ENCODE measurements at regions not wholly inside any gene's neighbourhood (a gene's known extent, or its start where the extent isn't known, plus 50 kb on each side); places are given as distances from the start of the nearest gene placed in this dataset.

DNA sequence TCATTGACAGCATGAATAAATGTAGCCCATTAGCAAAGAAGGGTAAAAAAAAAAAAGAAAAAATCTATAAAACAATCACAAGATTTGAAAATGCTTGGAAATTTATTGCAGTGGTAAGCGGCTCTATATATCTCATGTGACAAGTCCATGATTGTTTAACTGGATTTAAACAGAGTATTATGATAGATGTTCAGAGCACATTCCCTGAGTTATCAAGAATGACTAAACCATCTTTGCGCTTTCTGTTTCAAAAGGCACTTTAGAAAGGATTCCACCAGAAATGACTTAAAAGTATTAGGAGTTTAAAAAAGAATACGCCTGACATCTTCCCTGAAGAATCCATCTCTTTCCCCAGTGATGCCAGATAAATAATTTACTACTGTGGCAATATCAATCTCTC is 409.5 kb upstream of the UBE2E3 start:
- Histone ChIP-seq H3K4me3 (replicated peaks in 1 of 2; ENCODE audit: low read depth in 1 of 2, low read length in 2 of 2) (no peak overlapping the region), H3K79me2 (ENCODE audit: insufficient read depth, low read length) (no peaks in the 10 kb centered on the region), H3K9me2 (ENCODE audit: insufficient read depth) (no peaks in the 10 kb centered on the region), H3K27me3 (ENCODE audit: insufficient read depth, low read length) (no peaks in the 10 kb centered on the region), H3K27ac (ENCODE audit: low read depth, low read length) (no peak overlapping the region), H3K9me3 (ENCODE audit: control insufficient read depth in 1 of 2, insufficient read depth in 1 of 2, low read depth in 1 of 2, low read length in 2 of 2) (no peaks in the 10 kb centered on the region), H4K20me1 (ENCODE audit: insufficient read depth) (no peaks in the 10 kb centered on the region), H3K36me3 (ENCODE audit: control insufficient read depth in 1 of 2, insufficient read depth in 2 of 2, low read length in 2 of 2) (no peaks in the 10 kb centered on the region), H3K9ac (ENCODE audit: low read length) (no peak overlapping the region), H3K4me2 (ENCODE audit: low read length) (no peak overlapping the region), H3K4me1 (ENCODE audit: control insufficient read depth in 1 of 2, insufficient read depth in 2 of 2, low read length in 2 of 2) (peaks cover 11 to 19% of the 10 kb centered on the region in 2 experiments; a peak in 3 of 4 replicates), H2AFZ (ENCODE audit: low read depth, low read length, poor library complexity, severe bottlenecking) (no peak overlapping the region)
- BruUV-seq (replicated peaks): no TSS peak
- TF ChIP-seq YY1 (IDR thresholded peaks at IDR 0.05; ENCODE audit: extremely low read depth, insufficient replicate concordance, low read depth, low read length) (no peak), EGR1 (IDR thresholded peaks at IDR 0.05; ENCODE audit: low read depth) (no peak), ZFX (IDR thresholded peaks at IDR 0.05) (no peak), TCF7L2 (IDR thresholded peaks at IDR 0.05; ENCODE audit: borderline replicate concordance, extremely low read depth, insufficient read depth, insufficient read length) (no peak), EZH2phosphoT487 (IDR thresholded peaks at IDR 0.05; ENCODE audit: borderline replicate concordance) (no peak), CBX3 (IDR thresholded peaks at IDR 0.05; ENCODE audit: low read depth) (no peak), CEBPB (IDR thresholded peaks at IDR 0.05; ENCODE audit: low read depth) (no peak), POLR2A (IDR thresholded peaks at IDR 0.05; ENCODE audit: borderline replicate concordance, extremely low read depth, insufficient read depth, insufficient read length) (no peak), EZH2 (IDR thresholded peaks at IDR 0.05) (no peak), SIN3A (IDR thresholded peaks at IDR 0.05; ENCODE audit: low read depth) (no peak), POLR2AphosphoS5 (IDR thresholded peaks at IDR 0.05; ENCODE audit: low read depth, low read length) (no peak), RAD21 (IDR thresholded peaks at IDR 0.05; ENCODE audit: low read depth) (no peak), ELF1 (IDR thresholded peaks at IDR 0.05; ENCODE audit: borderline replicate concordance, low read depth) (no peak), JUND (IDR thresholded peaks at IDR 0.05) (no peak), SRF (IDR thresholded peaks at IDR 0.05; ENCODE audit: low read depth) (no peak), SP1 (IDR thresholded peaks at IDR 0.05; ENCODE audit: low read depth) (no peak), ZNF274 (IDR thresholded peaks at IDR 0.05; ENCODE audit: low read depth, low read length) (no peak)
- TF ChIP-seq, protein P1, sequence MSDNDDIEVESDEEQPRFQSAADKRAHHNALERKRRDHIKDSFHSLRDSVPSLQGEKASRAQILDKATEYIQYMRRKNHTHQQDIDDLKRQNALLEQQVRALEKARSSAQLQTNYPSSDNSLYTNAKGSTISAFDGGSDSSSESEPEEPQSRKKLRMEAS (IDR thresholded peaks at IDR 0.05): no peak
- TF ChIP-seq, protein P2, sequence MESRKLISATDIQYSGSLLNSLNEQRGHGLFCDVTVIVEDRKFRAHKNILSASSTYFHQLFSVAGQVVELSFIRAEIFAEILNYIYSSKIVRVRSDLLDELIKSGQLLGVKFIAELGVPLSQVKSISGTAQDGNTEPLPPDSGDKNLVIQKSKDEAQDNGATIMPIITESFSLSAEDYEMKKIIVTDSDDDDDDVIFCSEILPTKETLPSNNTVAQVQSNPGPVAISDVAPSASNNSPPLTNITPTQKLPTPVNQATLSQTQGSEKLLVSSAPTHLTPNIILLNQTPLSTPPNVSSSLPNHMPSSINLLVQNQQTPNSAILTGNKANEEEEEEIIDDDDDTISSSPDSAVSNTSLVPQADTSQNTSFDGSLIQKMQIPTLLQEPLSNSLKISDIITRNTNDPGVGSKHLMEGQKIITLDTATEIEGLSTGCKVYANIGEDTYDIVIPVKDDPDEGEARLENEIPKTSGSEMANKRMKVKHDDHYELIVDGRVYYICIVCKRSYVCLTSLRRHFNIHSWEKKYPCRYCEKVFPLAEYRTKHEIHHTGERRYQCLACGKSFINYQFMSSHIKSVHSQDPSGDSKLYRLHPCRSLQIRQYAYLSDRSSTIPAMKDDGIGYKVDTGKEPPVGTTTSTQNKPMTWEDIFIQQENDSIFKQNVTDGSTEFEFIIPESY (IDR thresholded peaks at IDR 0.05; ENCODE audit: extremely low read depth, insufficient replicate concordance, low read length): no peak
- TF ChIP-seq, protein P3, sequence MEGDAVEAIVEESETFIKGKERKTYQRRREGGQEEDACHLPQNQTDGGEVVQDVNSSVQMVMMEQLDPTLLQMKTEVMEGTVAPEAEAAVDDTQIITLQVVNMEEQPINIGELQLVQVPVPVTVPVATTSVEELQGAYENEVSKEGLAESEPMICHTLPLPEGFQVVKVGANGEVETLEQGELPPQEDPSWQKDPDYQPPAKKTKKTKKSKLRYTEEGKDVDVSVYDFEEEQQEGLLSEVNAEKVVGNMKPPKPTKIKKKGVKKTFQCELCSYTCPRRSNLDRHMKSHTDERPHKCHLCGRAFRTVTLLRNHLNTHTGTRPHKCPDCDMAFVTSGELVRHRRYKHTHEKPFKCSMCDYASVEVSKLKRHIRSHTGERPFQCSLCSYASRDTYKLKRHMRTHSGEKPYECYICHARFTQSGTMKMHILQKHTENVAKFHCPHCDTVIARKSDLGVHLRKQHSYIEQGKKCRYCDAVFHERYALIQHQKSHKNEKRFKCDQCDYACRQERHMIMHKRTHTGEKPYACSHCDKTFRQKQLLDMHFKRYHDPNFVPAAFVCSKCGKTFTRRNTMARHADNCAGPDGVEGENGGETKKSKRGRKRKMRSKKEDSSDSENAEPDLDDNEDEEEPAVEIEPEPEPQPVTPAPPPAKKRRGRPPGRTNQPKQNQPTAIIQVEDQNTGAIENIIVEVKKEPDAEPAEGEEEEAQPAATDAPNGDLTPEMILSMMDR (IDR thresholded peaks at IDR 0.05 in 2 of 3, conservative IDR thresholded peaks at IDR 0.05 in 1 of 3; ENCODE audit: borderline replicate concordance in 1 of 3, insufficient read depth in 1 of 3, low read depth in 2 of 3, low read length in 2 of 3): no peak
- ChIA-PET CTCF (no interaction called here), POLR2A (no interaction called here), RAD21 (ENCODE audit: low non-redundant PET in 1 of 2, low total read pairs in 2 of 2, uncharacterized antibody in 2 of 2, unreplicated experiment in 2 of 2) (no interaction called here)
- no peak for ATAC-seq
- intact Hi-C loops (cut with micrococcal nuclease): no loop called here
- DNase-seq (ENCODE audit: low read depth, low spot score): no peak
